Activated gamma-delta T cell treated with Interleukin-2 at 50 U/mL for 16 hours (primary cell): ENCODE measurements at regions not wholly inside any gene's neighbourhood (a gene's known extent, or its start where the extent isn't known, plus 50 kb on each side); places are given as distances from the start of the nearest gene placed in this dataset.

ENCODE experiments used
- DNase-seq: peaks from one replicate; pipeline ENCODE4 v3.0.0-alpha.2; 2020

GRCh38 chr6:10235344-10235743 is 179.5 kb downstream of the TFAP2A start:
- DNase-seq, result no peak

GRCh38 chr6:10230531-10230930 is 184.3 kb downstream of the TFAP2A start:
- no peak for DNase-seq

GRCh38 chr6:10223841-10224240 is 191.0 kb downstream of the TFAP2A start:
- DNase-seq, result no peak

- no peak for DNase-seq
Measured at GRCh38 chr6:10221178-10221577, 193.7 kb downstream of the TFAP2A start.

- no peak for DNase-seq
Measured at GRCh38 chr6:10219510-10219909, 195.4 kb downstream of the TFAP2A start.

- no peak for DNase-seq
Measured at GRCh38 chr6:10217111-10217510, 197.8 kb downstream of the TFAP2A start.

- DNase-seq, result no peak
Measured at GRCh38 chr6:10215326-10216110, 199.4 kb downstream of the TFAP2A start.

- no peak for DNase-seq
Measured at GRCh38 chr6:10210052-10210451, 204.8 kb downstream of the TFAP2A start.

- DNase-seq, result no peak
Measured at GRCh38 chr6:10205892-10206291, 209.0 kb downstream of the TFAP2A start.

GRCh38 chr6:10205120-10205519 is 209.8 kb downstream of the TFAP2A start:
- DNase-seq, result no peak

- DNase-seq, result no peak
Measured at GRCh38 chr6:10203651-10204050, 211.2 kb downstream of the TFAP2A start.

- no peak for DNase-seq
Measured at GRCh38 chr6:10202581-10202980, 212.3 kb downstream of the TFAP2A start.

GRCh38 chr6:10201606-10202510 is 213.0 kb downstream of the TFAP2A start:
- DNase-seq, result no peak

GRCh38 chr6:10196090-10196489 is 218.8 kb downstream of the TFAP2A start:
- DNase-seq, result no peak

GRCh38 chr6:10194816-10195672 is 219.8 kb downstream of the TFAP2A start:
- no peak for DNase-seq

- DNase-seq, result no peak
Measured at GRCh38 chr6:10193321-10193720, 221.6 kb downstream of the TFAP2A start.

GRCh38 chr6:10190042-10190441 is 224.8 kb downstream of the TFAP2A start:
- DNase-seq, result no peak

GRCh38 chr6:10184371-10185227 is 230.3 kb downstream of the TFAP2A start:
- no peak for DNase-seq

GRCh38 chr6:10180138-10181074 is 234.5 kb downstream of the TFAP2A start:
- no peak for DNase-seq

GRCh38 chr6:10177704-10178103 is 237.2 kb downstream of the TFAP2A start:
- DNase-seq, result no peak

- DNase-seq, result no peak
Measured at GRCh38 chr6:10175362-10175761, 239.5 kb downstream of the TFAP2A start.
